ENCODE measurements at regions not wholly inside any gene's neighbourhood (a gene's known extent, or its start where the extent isn't known, plus 50 kb on each side); places are given as distances from the start of the nearest gene placed in this dataset.
"Not testable (repeated sequence)": the region's sequence is repeated elsewhere in the genome, so short reads cannot be mapped to it uniquely, and the experiment has no call there.

DNA sequence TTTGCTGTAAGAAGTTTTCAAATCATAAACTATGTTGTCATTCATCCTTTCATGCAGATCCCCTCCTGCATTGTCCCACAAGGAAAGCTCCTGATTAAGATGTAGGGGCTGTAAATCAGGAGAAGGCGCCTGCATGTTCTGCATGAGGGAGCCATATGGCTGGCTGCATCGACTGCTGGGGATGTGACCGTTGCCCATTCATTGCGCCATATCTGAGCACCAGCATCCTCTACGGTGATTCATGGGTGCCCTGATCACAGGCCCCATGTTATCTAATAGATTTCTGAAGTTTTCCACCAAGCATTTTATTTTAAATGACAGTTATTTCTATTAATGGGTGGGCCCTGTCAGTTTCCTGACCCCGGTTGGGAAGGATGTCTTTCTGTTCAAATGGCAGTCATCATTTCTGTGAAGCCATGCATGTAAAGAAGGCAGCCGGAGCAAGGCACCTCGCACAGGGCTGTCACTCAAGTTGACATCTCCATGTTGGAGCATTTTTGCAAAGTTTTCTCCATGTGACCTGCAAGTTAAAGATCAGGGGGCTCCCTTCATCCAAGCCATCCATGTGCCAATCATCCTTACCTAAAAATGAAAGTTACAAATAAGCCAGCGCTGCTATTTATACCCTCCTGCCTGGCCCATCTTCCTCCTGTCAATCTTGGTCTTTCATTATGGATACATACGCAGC, 128.8 kb downstream of the TEX36 start:
- DNase-seq (ENCODE audit: low spot score), result no peak

GRCh38 chr10:125553091-125553490, 129.9 kb downstream of the TEX36 start:
- DNase-seq (ENCODE audit: low spot score), result no peak

DNA sequence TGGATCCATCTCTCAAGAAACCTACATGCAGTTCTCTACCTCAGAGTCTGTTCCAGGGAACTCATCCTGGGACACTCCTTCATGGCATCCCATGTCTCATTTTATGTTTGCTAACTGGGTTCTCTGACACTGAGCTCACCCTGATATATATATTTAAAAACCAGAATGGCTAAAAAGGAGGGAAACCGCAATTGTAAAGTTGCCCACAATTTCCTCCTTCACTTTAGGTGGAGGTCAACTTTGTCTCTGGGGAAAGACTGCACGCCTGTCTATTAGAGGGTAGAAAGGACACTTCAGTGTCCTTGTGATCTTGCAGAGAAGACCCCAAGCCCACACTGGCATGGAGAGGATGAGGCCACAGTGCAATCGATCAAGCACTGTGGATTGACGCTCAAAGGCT, 131.7 kb downstream of the TEX36 start:
- no peak for DNase-seq (ENCODE audit: low spot score)

DNA sequence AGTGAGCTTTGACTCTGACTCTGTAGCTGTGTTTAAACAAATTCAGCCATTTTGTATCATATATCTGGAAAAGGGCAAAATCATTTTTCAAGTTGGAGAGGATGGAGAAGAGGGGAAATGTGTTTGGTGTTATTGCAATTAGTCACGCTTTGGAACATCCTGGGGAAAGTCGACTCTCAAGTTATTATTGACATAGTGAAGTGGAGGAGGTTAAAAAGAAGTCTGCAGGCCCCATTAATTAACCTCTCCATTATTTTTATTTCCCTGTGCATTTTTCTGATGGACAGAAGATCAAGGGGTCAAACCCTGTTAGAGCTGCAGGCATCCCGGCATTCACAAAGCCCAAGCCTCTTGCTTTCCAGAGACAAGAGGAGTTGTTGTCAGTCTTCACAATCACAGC, 132.6 kb downstream of the TEX36 start:
- DNase-seq (ENCODE audit: low spot score), result peak; percentile 1

DNA sequence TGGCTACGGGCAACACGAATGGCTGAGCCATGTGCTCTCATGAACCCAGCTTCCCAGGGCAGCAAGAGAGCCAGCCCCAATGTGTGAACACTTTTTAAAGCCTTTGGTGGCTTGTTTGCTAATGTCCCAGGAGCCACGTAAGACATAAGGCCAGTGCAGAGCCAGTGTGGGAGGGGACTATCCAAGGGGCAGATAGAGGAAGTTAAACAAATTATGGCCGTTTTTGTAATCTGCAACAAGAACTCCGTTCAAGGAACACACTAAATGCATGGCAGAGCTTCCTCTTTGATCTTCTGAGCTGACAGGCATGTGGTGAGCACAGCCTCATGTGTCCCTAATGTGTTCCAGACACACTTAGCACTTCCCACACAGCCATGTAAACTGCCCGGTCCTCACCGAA, 133.3 kb downstream of the TEX36 start:
- DNase-seq (ENCODE audit: low spot score), result no peak

- DNase-seq (ENCODE audit: low spot score), result no peak
These were observed 134.1 kb downstream of the TEX36 start for GRCh38 chr10:125548878-125549277.

DNA sequence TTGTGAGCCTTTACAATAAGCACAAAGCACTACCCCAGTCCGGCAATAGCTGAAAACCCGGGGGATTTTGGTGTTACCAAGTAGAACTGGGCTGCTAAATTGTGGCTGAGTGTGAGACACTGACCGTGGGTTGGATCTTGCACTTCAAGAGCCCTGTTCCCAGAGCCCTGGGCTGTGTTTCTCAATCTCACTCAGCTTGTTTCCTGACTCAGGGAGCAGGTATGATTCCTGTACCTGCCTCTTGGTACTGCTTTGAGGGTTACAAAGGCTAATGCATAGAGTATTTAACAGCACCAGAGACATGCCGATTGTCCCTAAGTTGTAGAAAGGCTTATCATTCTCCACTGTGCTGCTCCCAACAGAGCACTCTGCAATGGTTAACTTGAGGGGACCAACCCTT, 134.6 kb downstream of the TEX36 start:
- DNase-seq (ENCODE audit: low spot score), result no peak

- DNase-seq (ENCODE audit: low spot score), result no peak
These were observed 135.8 kb downstream of the TEX36 start for GRCh38 chr10:125547010-125547650.

- no peak for DNase-seq (ENCODE audit: low spot score)
These were observed 139.2 kb downstream of the TEX36 start for GRCh38 chr10:125543796-125544195.

DNA sequence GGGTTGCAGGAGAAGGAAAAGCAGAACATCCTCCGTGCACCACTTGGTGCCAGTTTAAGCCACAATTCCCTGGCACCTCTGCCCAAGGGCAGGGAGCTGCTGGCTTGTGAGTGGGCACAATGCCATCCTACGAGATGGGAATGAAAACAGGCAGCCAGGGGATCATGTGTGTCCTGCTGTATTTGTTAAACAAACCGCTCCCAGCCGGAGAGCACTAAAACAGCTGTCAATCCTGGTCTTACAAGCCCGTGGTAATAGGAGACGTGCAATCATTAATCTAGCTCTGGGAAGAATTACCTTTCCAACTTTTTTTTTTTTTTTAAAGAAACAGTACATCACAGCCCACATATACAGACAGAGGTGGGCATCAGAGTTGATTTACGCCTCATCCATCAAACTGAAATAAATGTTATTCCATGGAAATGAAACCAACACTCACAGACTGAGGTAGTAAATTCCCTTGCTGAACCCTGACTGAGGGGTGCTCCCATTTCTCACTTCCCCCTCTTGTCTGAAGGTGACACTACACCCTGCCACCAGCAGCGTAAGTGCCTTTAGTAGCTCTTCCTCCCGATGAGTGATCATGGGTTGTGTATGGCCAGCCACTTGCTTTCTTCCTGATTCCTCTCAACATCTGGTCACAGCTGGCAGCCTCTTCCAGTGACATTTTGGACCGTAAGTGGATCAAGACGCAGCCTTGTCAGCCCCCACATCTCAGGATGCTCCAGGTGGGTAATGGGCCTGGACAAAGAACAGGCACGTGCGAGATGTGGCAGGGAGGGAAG, 143.8 kb downstream of the TEX36 start:
- no peak for DNase-seq (ENCODE audit: low spot score)

- DNase-seq (ENCODE audit: low spot score), result no peak
These were observed 146.7 kb downstream of the TEX36 start for GRCh38 chr10:125536236-125536635.

- no peak for DNase-seq (ENCODE audit: low spot score)
These were observed 147.4 kb downstream of the TEX36 start for GRCh38 chr10:125535559-125535958.

- DNase-seq (ENCODE audit: low spot score), result no peak
These were observed 148.4 kb downstream of the TEX36 start for GRCh38 chr10:125534515-125534914.

DNA sequence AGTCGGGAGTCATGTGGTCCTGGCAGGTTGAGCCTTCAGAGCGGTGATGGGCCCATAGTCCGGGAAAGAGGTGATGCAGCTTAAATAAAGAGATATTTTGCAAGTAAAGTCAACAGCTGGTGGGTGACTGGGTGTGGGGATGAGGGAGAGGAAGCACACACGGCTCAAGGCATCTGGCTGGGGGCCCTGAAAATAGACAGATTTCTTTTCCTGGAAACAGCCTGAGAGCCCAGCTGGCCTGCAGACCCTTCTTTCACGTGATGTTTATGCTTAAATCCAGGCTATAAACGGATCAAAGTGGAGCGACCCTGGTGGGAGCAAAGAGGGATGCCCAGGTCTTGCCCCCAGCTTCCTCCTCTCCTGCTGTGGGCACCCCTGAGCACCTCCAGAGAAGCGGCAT, 149.1 kb downstream of the TEX36 start:
- DNase-seq (ENCODE audit: low spot score), result no peak

- no peak for DNase-seq (ENCODE audit: low spot score)
These were observed 151.5 kb downstream of the TEX36 start for GRCh38 chr10:125531465-125531864.

DNA sequence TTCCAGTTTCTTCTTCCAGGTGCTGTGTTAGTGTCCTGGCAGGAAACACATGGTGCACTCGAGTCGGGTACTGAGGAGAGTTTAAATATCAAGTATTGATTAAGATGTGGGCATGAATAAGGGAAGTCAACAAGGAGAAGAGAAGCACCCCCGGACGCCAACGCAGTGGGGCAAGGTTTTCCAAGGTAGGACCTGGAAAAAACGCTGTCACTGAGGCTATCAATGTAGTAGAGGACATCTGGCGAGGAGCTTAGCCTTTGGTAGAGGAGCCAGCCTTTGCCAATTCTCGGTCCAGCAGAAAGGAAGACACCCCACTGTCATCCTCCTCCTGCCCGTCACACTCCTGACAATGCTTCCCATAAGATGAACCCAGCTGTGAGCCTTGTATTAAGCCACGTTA, 159.6 kb downstream of the TEX36 start:
- no peak for DNase-seq (ENCODE audit: low spot score)

GRCh38 chr10:125521721-125522680, 161.0 kb downstream of the TEX36 start:
- no peak for DNase-seq (ENCODE audit: low spot score)

DNA sequence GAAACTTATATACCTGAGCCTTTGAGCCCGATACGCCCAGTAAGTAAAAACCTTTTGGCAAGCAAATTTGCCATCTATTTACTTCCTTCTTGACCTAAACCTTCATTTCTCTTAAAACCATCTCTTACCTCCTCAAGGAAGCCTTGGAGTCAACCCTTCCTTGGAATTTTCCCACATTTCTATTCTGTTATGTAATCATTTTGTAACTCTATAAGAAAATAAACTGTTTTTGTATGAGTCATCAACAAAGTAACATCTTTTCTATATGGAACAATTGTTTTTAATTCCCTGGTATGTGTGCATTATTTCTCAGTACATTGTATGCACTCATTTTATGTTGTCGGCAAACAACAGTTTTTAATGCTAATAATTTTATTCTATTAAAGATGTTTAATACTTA, 162.0 kb downstream of the TEX36 start:
- DNase-seq (ENCODE audit: low spot score), result no peak

DNA sequence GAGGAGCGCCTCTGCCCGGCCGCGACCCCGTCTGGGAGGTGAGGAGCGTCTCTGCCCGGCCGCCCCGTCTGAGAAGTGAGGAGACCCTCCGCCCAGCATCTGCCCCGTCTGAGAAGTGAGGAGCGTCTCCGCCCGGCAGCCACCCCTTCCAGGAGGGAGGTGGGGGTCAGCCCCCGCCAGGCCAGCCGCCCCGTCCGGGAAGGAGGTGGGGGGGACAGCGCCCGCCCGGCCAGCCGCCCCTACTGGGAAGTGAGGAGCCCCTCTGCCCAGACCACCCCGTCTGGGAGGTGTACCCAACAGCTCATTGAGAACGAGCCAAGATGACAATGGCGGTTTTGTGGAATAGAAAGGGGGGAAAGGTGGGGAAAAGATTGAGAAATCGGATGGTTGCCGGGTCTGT, 164.6 kb downstream of the TEX36 start:
- DNase-seq (ENCODE audit: low spot score), result not testable (repeated sequence)

DNA sequence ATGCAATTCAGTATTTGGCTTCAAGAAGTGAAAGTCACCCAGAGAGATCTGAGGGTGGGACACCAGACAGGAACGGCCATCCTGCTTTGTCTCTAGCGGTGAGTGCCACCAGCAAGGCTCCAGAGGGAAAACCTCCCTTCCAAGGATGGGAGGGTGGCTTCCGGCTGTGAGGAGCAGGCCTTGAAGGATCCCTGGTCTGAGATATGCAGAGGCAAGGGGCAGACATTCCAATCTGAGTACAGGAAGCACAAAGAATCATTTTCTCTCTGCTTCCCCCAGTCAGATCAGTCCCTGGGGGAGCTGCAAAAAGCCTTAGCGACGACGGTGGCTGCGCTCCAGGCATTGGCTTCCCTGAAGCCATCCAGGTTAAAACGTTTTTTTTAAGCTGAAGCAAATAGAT, 167.4 kb downstream of the TEX36 start:
- DNase-seq (ENCODE audit: low spot score), result peak; percentile 32

GRCh38 chr10:125514206-125515162, 168.5 kb downstream of the TEX36 start:
- DNase-seq (ENCODE audit: low spot score), result peak; percentile 1
